Upper lobe of right lung (tissue), 1 donor: ENCODE measurements at regions not wholly inside any gene's neighbourhood (a gene's known extent, or its start where the extent isn't known, plus 50 kb on each side); places are given as distances from the start of the nearest gene placed in this dataset.

Experiments
- ATAC-seq: fragments of 200-7000 bp; cut with Tn5 transposase; one replicate; pipeline ENCODE4 v1.9.1; 2020; ENCODE audit warnings: mild to moderate bottlenecking, moderate library complexity
- DNase-seq: peaks from one replicate; pipeline ENCODE4 v3.0.0-alpha.2; 2020
- H3K27ac ChIP-seq: fragments of 200-600 bp; one replicate; pipeline ENCODE4 v1.8.0; 2022
- H3K27me3 ChIP-seq: fragments of 200-600 bp; one replicate; pipeline ENCODE4 v1.8.0; 2022; ENCODE audit warnings: mild to moderate bottlenecking
- H3K36me3 ChIP-seq: fragments of 200-600 bp; one replicate; pipeline ENCODE4 v1.8.0; 2022
- H3K4me1 ChIP-seq: fragments of 200-600 bp; one replicate; pipeline ENCODE4 v1.8.0; 2022
- H3K4me3 ChIP-seq: fragments of 200-600 bp; one replicate; pipeline ENCODE4 v1.8.0; 2022; ENCODE audit warnings: mild to moderate bottlenecking
- H3K9me3 ChIP-seq: fragments of 200-600 bp; one replicate; pipeline ENCODE4 v1.8.0; 2022
- CTCF ChIP-seq: fragments of 200-600 bp; IDR thresholded peaks from one replicate; pipeline ENCODE4 v1.8.0; 2022; ENCODE audit warnings: antibody characterized with exemption
- intact Hi-C: fragments of 100-400 bp; cut with DNase I; formaldehyde crosslinking; loops from one replicate; pipeline ENCODE4 v1.11.0; 2022
- donor health status: DM: no; HTN: yes; CAD: no; lungs with severe emphysema.

- no peak for DNase-seq
- intact Hi-C loops, result no loop called here
- no peak overlapping the region for H3K4me3 ChIP-seq
- peak overlapping the region; percentile 59 for H3K27ac ChIP-seq
- no peaks in the 10 kb centered on the region for H3K36me3 ChIP-seq
- TF ChIP-seq CTCF, result no peak
- no peaks in the 10 kb centered on the region for H3K9me3 ChIP-seq
- peaks cover 4% of the 10 kb centered on the region for H3K4me1 ChIP-seq
- no peaks in the 10 kb centered on the region for H3K27me3 ChIP-seq
- no peak for ATAC-seq
These were observed 126.4 kb downstream of the BANF2 start for GRCh38 chr20:17825960-17826843.

GRCh38 chr20:17825252-17825959 lies 125.6 kb downstream of the BANF2 start:
- Histone ChIP-seq H3K27me3 (no peaks in the 10 kb centered on the region), H3K4me3 (no peak overlapping the region), H3K9me3 (no peaks in the 10 kb centered on the region), H3K27ac (peak overlapping the region; percentile 59), H3K4me1 (peaks cover 4% of the 10 kb centered on the region), H3K36me3 (no peaks in the 10 kb centered on the region)
- no peak for TF ChIP-seq CTCF
- ATAC-seq, result peak; percentile 64
- intact Hi-C loops, result no loop called here
- no peak for DNase-seq

- peak overlapping the region; percentile 53 for H3K27ac ChIP-seq
- no peak for TF ChIP-seq CTCF
- H3K36me3 ChIP-seq, result no peaks in the 10 kb centered on the region
- H3K4me3 ChIP-seq, result no peak overlapping the region
- intact Hi-C loops, result no loop called here
- ATAC-seq, result no peak
- peaks cover 4% of the 10 kb centered on the region for H3K4me1 ChIP-seq
- no peaks in the 10 kb centered on the region for H3K9me3 ChIP-seq
- no peaks in the 10 kb centered on the region for H3K27me3 ChIP-seq
- no peak for DNase-seq
These were observed 125.0 kb downstream of the BANF2 start for GRCh38 chr20:17824676-17825251.

GRCh38 chr20:17823409-17824144 lies 123.8 kb downstream of the BANF2 start:
- no peak for TF ChIP-seq CTCF
- peak; percentile 43 for ATAC-seq
- no peak for DNase-seq

More at GRCh38 chr20:17823409-17824144, 123.8 kb downstream of the BANF2 start:
- H3K27ac ChIP-seq, result no peak overlapping the region
- no peaks in the 10 kb centered on the region for H3K36me3 ChIP-seq
- no peak overlapping the region for H3K4me3 ChIP-seq
- H3K27me3 ChIP-seq, result no peaks in the 10 kb centered on the region
- H3K9me3 ChIP-seq, result no peaks in the 10 kb centered on the region
- intact Hi-C loops, result no loop called here
- peaks cover 4% of the 10 kb centered on the region for H3K4me1 ChIP-seq
